HL-60 (cell line): ENCODE measurements at regions not wholly inside any gene's neighbourhood (a gene's known extent, or its start where the extent isn't known, plus 50 kb on each side); places are given as distances from the start of the nearest gene placed in this dataset.

ENCODE experiments used
- CTCF ChIP-seq: IDR thresholded peaks from one replicate; pipeline ENCODE4 v1.5.1; 2011; ENCODE audit warnings: low read length, control low read depth, inconsistent platforms; ENCODE audit not compliant: insufficient read depth
- GABPA ChIP-seq: IDR thresholded peaks from 2 replicates; pipeline ENCODE4 v1.6.1; 2012; ENCODE audit warnings: low read depth
- POLR2AphosphoS5 ChIP-seq: IDR thresholded peaks from 2 replicates; pipeline ENCODE4 v1.6.1; 2012; ENCODE audit warnings: low read depth
- REST ChIP-seq: IDR thresholded peaks from 2 replicates; pipeline ENCODE4 v1.6.1; 2012; ENCODE audit warnings: low read depth; ENCODE audit not compliant: insufficient replicate concordance
- SPI1 ChIP-seq: IDR thresholded peaks from 2 replicates; pipeline ENCODE4 v1.6.1; 2012; ENCODE audit warnings: low read depth, mild to moderate bottlenecking, borderline replicate concordance

GRCh38 chr9:32161209-32161608 lies 223.2 kb upstream of the ACO1 start:
- TF ChIP-seq CTCF = no peak
- TF ChIP-seq POLR2AphosphoS5 = no peak
- no peak for TF ChIP-seq REST
- TF ChIP-seq SPI1 = no peak
- TF ChIP-seq GABPA = no peak
